ENCODE measurements at regions not wholly inside any gene's neighbourhood (a gene's known extent, or its start where the extent isn't known, plus 50 kb on each side); places are given as distances from the start of the nearest gene placed in this dataset.

DNA sequence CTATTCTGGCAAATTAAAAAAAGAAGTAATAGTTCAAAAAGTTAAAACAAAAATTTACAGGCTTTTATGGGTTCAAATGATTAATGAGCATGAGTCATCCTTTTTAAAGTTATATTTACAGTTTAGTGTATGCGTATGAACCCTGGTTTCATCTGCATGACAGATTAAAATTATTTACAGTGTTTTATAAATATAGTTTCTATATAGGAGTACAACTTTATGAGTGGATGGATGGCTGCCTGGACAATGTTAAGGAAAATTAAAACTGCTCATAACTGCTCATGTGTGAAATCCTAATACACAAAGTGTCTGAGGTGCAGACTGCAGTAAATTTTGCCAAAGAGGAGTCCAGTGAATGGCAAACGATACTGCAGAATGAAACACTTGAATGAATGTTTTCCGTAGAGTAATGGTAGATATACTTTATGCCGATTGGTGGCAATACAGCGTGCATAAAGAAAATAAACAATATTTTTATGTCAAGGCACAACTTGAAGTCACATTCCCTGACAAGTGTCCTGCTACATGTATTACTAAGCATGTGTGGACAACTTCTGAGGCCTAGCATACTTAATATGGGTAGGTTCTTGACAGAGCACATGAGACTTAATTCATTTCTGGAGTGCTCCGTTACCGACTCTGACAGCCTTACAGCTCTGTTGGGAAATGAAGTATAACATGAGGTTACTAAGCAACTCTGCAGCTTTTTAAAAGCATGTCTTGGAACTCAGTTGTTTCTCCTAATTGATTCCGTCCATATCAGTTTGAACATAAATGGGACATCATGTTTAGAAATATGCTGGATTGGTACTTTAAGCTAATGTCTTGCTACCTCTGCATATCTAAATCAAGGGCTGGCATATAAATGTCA, 985.6 kb upstream of the PCDH7 start:
- DNase-seq (peak in 3 of 5 donors; percentile 26 to 63 (median 51)), FAIRE-seq (no peak)
- peaks cover 0 to 2% (median 0%) of the 10 kb centered on the region in 3 donors for H3K9me3 ChIP-seq (ENCODE audit: control insufficient read depth in 2 of 3, insufficient read depth in 1 of 3, low read length in 3 of 3)
- intact Hi-C loops (cut with DNase I) = no loop called here
- TF ChIP-seq, protein P1, sequence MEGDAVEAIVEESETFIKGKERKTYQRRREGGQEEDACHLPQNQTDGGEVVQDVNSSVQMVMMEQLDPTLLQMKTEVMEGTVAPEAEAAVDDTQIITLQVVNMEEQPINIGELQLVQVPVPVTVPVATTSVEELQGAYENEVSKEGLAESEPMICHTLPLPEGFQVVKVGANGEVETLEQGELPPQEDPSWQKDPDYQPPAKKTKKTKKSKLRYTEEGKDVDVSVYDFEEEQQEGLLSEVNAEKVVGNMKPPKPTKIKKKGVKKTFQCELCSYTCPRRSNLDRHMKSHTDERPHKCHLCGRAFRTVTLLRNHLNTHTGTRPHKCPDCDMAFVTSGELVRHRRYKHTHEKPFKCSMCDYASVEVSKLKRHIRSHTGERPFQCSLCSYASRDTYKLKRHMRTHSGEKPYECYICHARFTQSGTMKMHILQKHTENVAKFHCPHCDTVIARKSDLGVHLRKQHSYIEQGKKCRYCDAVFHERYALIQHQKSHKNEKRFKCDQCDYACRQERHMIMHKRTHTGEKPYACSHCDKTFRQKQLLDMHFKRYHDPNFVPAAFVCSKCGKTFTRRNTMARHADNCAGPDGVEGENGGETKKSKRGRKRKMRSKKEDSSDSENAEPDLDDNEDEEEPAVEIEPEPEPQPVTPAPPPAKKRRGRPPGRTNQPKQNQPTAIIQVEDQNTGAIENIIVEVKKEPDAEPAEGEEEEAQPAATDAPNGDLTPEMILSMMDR (IDR thresholded peaks at IDR 0.05; ENCODE audit: borderline replicate concordance, extremely low read depth, insufficient read depth) = no peak
- H3K27ac ChIP-seq (ENCODE audit: low read depth in 2 of 2, low read length in 2 of 2) = no peak overlapping the region
- no peaks in the 10 kb centered on the region for H3K27me3 ChIP-seq (ENCODE audit: control insufficient read depth, insufficient read depth, low read length)
- no peaks in the 10 kb centered on the region for H3K4me1 ChIP-seq (ENCODE audit: control insufficient read depth in 2 of 3, insufficient read depth in 2 of 3, low read depth in 1 of 3, low read length in 3 of 3)
- H3K4me3 ChIP-seq (ENCODE audit: low read length in 3 of 3) = no peak overlapping the region
- no peaks in the 10 kb centered on the region for H3K36me3 ChIP-seq (ENCODE audit: control insufficient read depth in 2 of 3, insufficient read depth in 3 of 3, low read length in 3 of 3)
- H3K9ac ChIP-seq (ENCODE audit: low read length in 3 of 3) = no peak overlapping the region

DNA sequence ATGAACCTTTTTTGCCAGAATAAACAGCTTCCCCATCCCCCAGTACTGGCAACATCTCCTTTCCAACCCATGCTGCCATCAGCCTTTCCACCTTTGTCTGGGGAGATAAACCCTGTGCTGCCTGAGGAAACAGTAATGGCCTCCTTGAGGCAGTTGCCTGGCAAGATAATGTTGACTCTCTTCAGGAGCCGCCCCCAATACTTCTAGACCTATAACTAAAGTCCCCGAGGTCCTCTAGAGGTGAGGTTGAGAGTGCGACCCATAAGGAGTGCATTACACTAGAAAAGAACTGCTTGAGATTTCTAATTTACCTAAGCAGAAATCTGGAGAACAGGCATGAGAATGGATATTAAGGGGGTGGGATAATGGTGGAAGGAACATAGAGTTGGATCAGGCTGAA, 963.2 kb upstream of the PCDH7 start:
- Histone ChIP-seq H3K27ac (ENCODE audit: low read depth in 2 of 2, low read length in 2 of 2) (no peak overlapping the region), H3K9ac (ENCODE audit: low read length in 3 of 3) (no peak overlapping the region), H3K36me3 (ENCODE audit: control insufficient read depth in 2 of 3, insufficient read depth in 3 of 3, low read length in 3 of 3) (no peaks in the 10 kb centered on the region), H3K27me3 (ENCODE audit: control insufficient read depth, insufficient read depth, low read length) (no peaks in the 10 kb centered on the region), H3K9me3 (ENCODE audit: control insufficient read depth in 2 of 3, insufficient read depth in 1 of 3, low read length in 3 of 3) (no peaks in the 10 kb centered on the region), H3K4me1 (ENCODE audit: control insufficient read depth in 2 of 3, insufficient read depth in 2 of 3, low read depth in 1 of 3, low read length in 3 of 3) (no peaks in the 10 kb centered on the region), H3K4me3 (ENCODE audit: low read length in 3 of 3) (no peak overlapping the region)
- intact Hi-C loops (cut with DNase I) = no loop called here
- TF ChIP-seq, protein P1 (IDR thresholded peaks at IDR 0.05; ENCODE audit: borderline replicate concordance, extremely low read depth, insufficient read depth) = no peak
- no peak for DNase-seq
- FAIRE-seq = no peak

DNA sequence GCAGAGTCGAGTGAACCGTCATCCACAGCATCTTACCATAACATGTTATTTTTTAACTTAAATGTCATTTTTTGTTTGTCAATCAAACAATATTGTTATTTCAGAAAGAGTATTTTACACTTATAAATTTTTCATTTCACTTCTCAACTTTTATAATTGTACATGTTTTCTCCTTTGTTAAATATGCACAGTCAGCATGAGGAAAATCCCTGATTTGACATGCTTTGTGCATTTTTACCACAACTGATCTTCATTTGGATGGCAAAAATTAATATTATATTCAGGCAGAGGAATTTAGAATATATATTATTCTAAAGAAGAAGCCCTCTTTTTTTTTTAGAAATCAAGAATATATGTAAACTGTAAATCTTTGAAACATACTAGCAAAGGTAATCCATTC, 958.0 kb upstream of the PCDH7 start:
- FAIRE-seq = no peak
- intact Hi-C loops (cut with DNase I) = no loop called here
- no peak overlapping the region for H3K9ac ChIP-seq (ENCODE audit: low read length in 3 of 3)
- H3K27ac ChIP-seq (ENCODE audit: low read depth in 2 of 2, low read length in 2 of 2) = no peak overlapping the region
- no peak overlapping the region for H3K4me3 ChIP-seq (ENCODE audit: low read length in 3 of 3)
- no peaks in the 10 kb centered on the region for H3K36me3 ChIP-seq (ENCODE audit: control insufficient read depth in 2 of 3, insufficient read depth in 3 of 3, low read length in 3 of 3)
- no peak for DNase-seq
- no peaks in the 10 kb centered on the region for H3K27me3 ChIP-seq (ENCODE audit: control insufficient read depth, insufficient read depth, low read length)
- no peaks in the 10 kb centered on the region for H3K4me1 ChIP-seq (ENCODE audit: control insufficient read depth in 2 of 3, insufficient read depth in 2 of 3, low read depth in 1 of 3, low read length in 3 of 3)
- H3K9me3 ChIP-seq (ENCODE audit: control insufficient read depth in 2 of 3, insufficient read depth in 1 of 3, low read length in 3 of 3) = no peaks in the 10 kb centered on the region
- TF ChIP-seq, protein P1 (IDR thresholded peaks at IDR 0.05; ENCODE audit: borderline replicate concordance, extremely low read depth, insufficient read depth) = no peak
